Erythroblast (primary cell): ENCODE measurements at regions not wholly inside any gene's neighbourhood (a gene's known extent, or its start where the extent isn't known, plus 50 kb on each side); places are given as distances from the start of the nearest gene placed in this dataset.

Experiments used
- DNase-seq, 2 experiments: peaks; one replicate each; lab custom pipeline; 2025; lab: John Stamatoyannopoulos, UW
- GATA1 ChIP-seq: IDR thresholded peaks from 2 replicates; pipeline ENCODE4 v1.6.1; 2011; ENCODE audit warnings: low read depth, mild to moderate bottlenecking, control low read depth, low read length, moderate library complexity
- POLR2A ChIP-seq: IDR thresholded peaks from 2 replicates; pipeline ENCODE4 v1.6.1; 2011; ENCODE audit warnings: mild to moderate bottlenecking, low read length

GRCh38 chr10:4677296-4678021 is 148.5 kb upstream of the AKR1E2 start:
- peak in 1 of 2 experiments; percentile 33 for DNase-seq
- no peak for TF ChIP-seq POLR2A
- no peak for TF ChIP-seq GATA1

GRCh38 chr10:4676566-4676965 is 149.4 kb upstream of the AKR1E2 start:
- no peak for TF ChIP-seq GATA1
- no peak for TF ChIP-seq POLR2A

GRCh38 chr10:4675808-4676207 is 150.2 kb upstream of the AKR1E2 start:
- TF ChIP-seq GATA1, result no peak
- TF ChIP-seq POLR2A, result no peak
- DNase-seq, result no peak

More at GRCh38 chr10:4676566-4676965, 149.4 kb upstream of the AKR1E2 start:
- no peak for DNase-seq

GRCh38 chr10:4673279-4674040 is 152.5 kb upstream of the AKR1E2 start:
- no peak for DNase-seq
- TF ChIP-seq POLR2A (no peak), GATA1 (no peak)

GRCh38 chr10:4672201-4672600 is 153.8 kb upstream of the AKR1E2 start:
- TF ChIP-seq POLR2A (no peak), GATA1 (no peak)
- no peak for DNase-seq

- no peak for DNase-seq
- TF ChIP-seq GATA1, result no peak
- no peak for TF ChIP-seq POLR2A
Observed at GRCh38 chr10:4671451-4672145, 154.4 kb upstream of the AKR1E2 start.

- no peak for DNase-seq
- TF ChIP-seq POLR2A (no peak), GATA1 (no peak)
Observed at GRCh38 chr10:4670737-4671136, 155.3 kb upstream of the AKR1E2 start.

GRCh38 chr10:4669585-4669984 is 156.4 kb upstream of the AKR1E2 start:
- no peak for TF ChIP-seq GATA1
- TF ChIP-seq POLR2A, result no peak
- DNase-seq, result no peak

- no peak for TF ChIP-seq GATA1
- peak; percentile 37 for TF ChIP-seq POLR2A
- peak; percentile 80 to 87 for DNase-seq
Observed at GRCh38 chr10:4663162-4663992, 162.6 kb upstream of the AKR1E2 start.

GRCh38 chr10:4662576-4663161 is 163.3 kb upstream of the AKR1E2 start:
- TF ChIP-seq GATA1 (no peak), POLR2A (no peak)
- DNase-seq, result no peak

- DNase-seq, result peak in 1 of 2 experiments; percentile 25
- no peak for TF ChIP-seq GATA1
- TF ChIP-seq POLR2A, result no peak
Observed at GRCh38 chr10:4661511-4662255, 164.3 kb upstream of the AKR1E2 start.

- TF ChIP-seq POLR2A (no peak), GATA1 (no peak)
- no peak for DNase-seq
Observed at GRCh38 chr10:4658777-4659176, 167.2 kb upstream of the AKR1E2 start.
